IMR-90 (cell line): ENCODE measurements at regions not wholly inside any gene's neighbourhood (a gene's known extent, or its start where the extent isn't known, plus 50 kb on each side); places are given as distances from the start of the nearest gene placed in this dataset.

Source experiments
- ATAC-seq: fragments of 200-7000 bp; cut with Tn5 transposase; 2 replicates; pipeline ENCODE4 v1.9.1; 2020; ENCODE audit warnings: low read depth, mild to moderate bottlenecking, moderate library complexity
- BruUV-seq: library from RNA; stranded (reverse); fragments of 400-500 nt; replicated peaks from 2 replicates; lab custom pipeline; 2021; lab: Mats Ljungman, UMichigan
- CTCF ChIA-PET: fragments of 300-600 bp; formaldehyde crosslinking; extraction: SDS; loops from one replicate; lab custom pipeline; 2021; ENCODE audit warnings: antibody characterized with exemption; lab: Yijun Ruan, JAX
- POLR2A ChIA-PET: fragments of 300-600 bp; sonication (Branson Sonifier 250); formaldehyde crosslinking; loops from one replicate; lab custom pipeline; 2022; ENCODE audit warnings: antibody characterized with exemption; ENCODE audit not compliant: unreplicated experiment; lab: Charles Lee
- DNase-seq: peaks from one replicate; pipeline ENCODE4 v3.0.0; 2013
- H2AFZ ChIP-seq: replicated peaks from 2 replicates; pipeline ENCODE3; 2013; ENCODE audit warnings: low read length, mild to moderate bottlenecking; ENCODE audit not compliant: poor library complexity
- H2AK5ac ChIP-seq: 2 replicates; pipeline ENCODE4 v1.6.1; 2013; ENCODE audit warnings: low read depth, low read length, inconsistent platforms
- H2AK9ac ChIP-seq: replicated peaks from 2 replicates; pipeline ENCODE3; 2013; ENCODE audit warnings: mild to moderate bottlenecking, low read depth, low read length, moderate library complexity; ENCODE audit not compliant: poor library complexity
- H2BK120ac ChIP-seq: 2 replicates; pipeline ENCODE4 v1.6.1; 2013; ENCODE audit warnings: low read depth, low read length, inconsistent platforms
- H2BK15ac ChIP-seq: 3 replicates; pipeline ENCODE4 v1.6.1; 2013; ENCODE audit warnings: low read depth, low read length, inconsistent platforms
- H2BK20ac ChIP-seq: 2 replicates; pipeline ENCODE4 v1.6.1; 2013; ENCODE audit warnings: low read depth, mild to moderate bottlenecking, inconsistent platforms, low read length, moderate library complexity
- H2BK5ac ChIP-seq: 2 replicates; pipeline ENCODE4 v1.6.1; 2013; ENCODE audit warnings: mild to moderate bottlenecking, low read depth, low read length, inconsistent platforms; ENCODE audit not compliant: poor library complexity, severe bottlenecking
- H3K14ac ChIP-seq: replicated peaks from 2 replicates; pipeline ENCODE4 v1.6.1; 2013; ENCODE audit warnings: low read depth, low read length, inconsistent platforms
- H3K18ac ChIP-seq: 2 replicates; pipeline ENCODE4 v1.6.1; 2013; ENCODE audit warnings: low read depth, low read length, control low read depth
- H3K23ac ChIP-seq: 2 replicates; pipeline ENCODE4 v1.6.1; 2013; ENCODE audit warnings: low read depth, low read length, inconsistent platforms
- H3K27ac ChIP-seq: 2 replicates; pipeline ENCODE4 v1.5.1; 2013; ENCODE audit warnings: mild to moderate bottlenecking, control low read depth, low read length; ENCODE audit not compliant: insufficient read depth
- H3K27me3 ChIP-seq: 2 replicates; pipeline ENCODE4 v1.6.1; 2013; ENCODE audit warnings: low read length; ENCODE audit not compliant: control insufficient read depth, insufficient read depth
- H3K36me3 ChIP-seq: 2 replicates; pipeline ENCODE4 v1.6.1; 2013; ENCODE audit warnings: low read length, mixed read lengths; ENCODE audit not compliant: control insufficient read depth, insufficient read depth
- H3K4ac ChIP-seq: 2 replicates; pipeline ENCODE4 v1.6.1; 2013; ENCODE audit warnings: low read depth, low read length, inconsistent platforms
- H3K4me1 ChIP-seq: 2 replicates; pipeline ENCODE4 v1.6.1; 2013; ENCODE audit warnings: low read length, mixed read lengths; ENCODE audit not compliant: control insufficient read depth, insufficient read depth
- H3K4me2 ChIP-seq: 2 replicates; pipeline ENCODE4 v1.6.1; 2013; ENCODE audit warnings: low read depth, mild to moderate bottlenecking, control low read depth, low read length, moderate library complexity
- H3K4me3 ChIP-seq: 2 replicates; pipeline ENCODE4 v1.5.1; 2013; ENCODE audit warnings: low read depth, mild to moderate bottlenecking, control low read depth, low read length, moderate library complexity; ENCODE audit not compliant: insufficient read depth
- H3K56ac ChIP-seq: 2 replicates; pipeline ENCODE4 v1.6.1; 2013; ENCODE audit warnings: low read length, inconsistent platforms; ENCODE audit not compliant: insufficient read depth; ENCODE audit errors: extremely low read depth
- H3K79me1 ChIP-seq, 2 experiments: 2 replicates each; pipeline ENCODE4 v1.6.1; 2013; ENCODE audit warnings: low read length in 2 of 2, inconsistent platforms in 1 of 2, low read depth in 1 of 2
- H3K9ac ChIP-seq: 2 replicates; pipeline ENCODE4 v1.6.1; 2013; ENCODE audit warnings: low read depth, low read length, control low read depth
- H3K9me1 ChIP-seq: 2 replicates; pipeline ENCODE4 v1.6.1; 2013; ENCODE audit warnings: low read length, inconsistent platforms; ENCODE audit not compliant: insufficient read depth
- H3K9me3 ChIP-seq: 2 replicates; pipeline ENCODE4 v1.6.1; 2013; ENCODE audit warnings: low read length; ENCODE audit not compliant: control insufficient read depth, insufficient read depth
- H4K20me1 ChIP-seq: 2 replicates; pipeline ENCODE4 v1.6.1; 2013; ENCODE audit warnings: low read length, inconsistent platforms; ENCODE audit not compliant: insufficient read depth
- H4K5ac ChIP-seq: 2 replicates; pipeline ENCODE4 v1.6.1; 2013; ENCODE audit warnings: mild to moderate bottlenecking, low read depth, low read length, control low read depth
- H4K8ac ChIP-seq, 2 experiments: 2 replicates each; pipeline ENCODE4 v1.6.1; 2013; ENCODE audit warnings: low read depth in 2 of 2, low read length in 2 of 2, control low read depth in 1 of 2, inconsistent platforms in 1 of 2
- H4K91ac ChIP-seq: 2 replicates; pipeline ENCODE4 v1.6.1; 2013; ENCODE audit warnings: low read depth, low read length, inconsistent platforms; ENCODE audit not compliant: insufficient read depth
- CHD1 ChIP-seq: IDR thresholded peaks from 2 replicates; pipeline ENCODE4 v1.6.1; 2012; ENCODE audit warnings: low read depth, low read length, improper control_type of control experiment
- FOS ChIP-seq: fragments of 150-350 bp; IDR thresholded peaks from 2 replicates; pipeline ENCODE4 v1.6.1; 2016; ENCODE audit warnings: low read depth, low read length
- MAFK ChIP-seq: IDR thresholded peaks from 2 replicates; pipeline ENCODE4 v1.6.1; 2012; ENCODE audit warnings: low read depth, low read length, improper control_type of control experiment
- NFE2L2 ChIP-seq: fragments of 150-350 bp; IDR thresholded peaks from 2 replicates; pipeline ENCODE4 v1.6.1; 2016; ENCODE audit warnings: low read depth, mild to moderate bottlenecking, low read length
- RFX5 ChIP-seq: IDR thresholded peaks from 2 replicates; pipeline ENCODE4 v1.8.0; 2012; ENCODE audit warnings: low read depth, mild to moderate bottlenecking, low read length, moderate library complexity
- SMC3 ChIP-seq: fragments of 150-350 bp; IDR thresholded peaks from 2 replicates; pipeline ENCODE4 v1.6.1; 2016; ENCODE audit warnings: low read depth, mild to moderate bottlenecking, antibody characterized with exemption, low read length, moderate library complexity
- WGBS, 2 experiments: methylation state at CpG; one replicate each; pipeline versions ENCODE4 v1.1.5 to v1.1.7; 2013; ENCODE audit warnings: missing lambda C conversion rate in 2 of 2; ENCODE audit not compliant: insufficient read length in 1 of 2; ENCODE audit errors: extremely low coverage in 2 of 2; 5-methylcytosine and 5-hydroxymethylcytosine counted together
- dilution Hi-C: fragments of 300-500 bp; cut with HindIII; formaldehyde crosslinking; loops from one replicate; pipeline ENCODE4 v1.14.3; 2018; ENCODE audit warnings: low sequenced_read_pairs; ENCODE audit not compliant: unreplicated experiment
- in situ Hi-C: fragments of 300-500 bp; cut with MboI; formaldehyde crosslinking; loops from 3 replicates; pipeline ENCODE4 v1.14.3; 2019; ENCODE audit warnings: low sequenced_read_pairs, inconsistent platforms, mixed read lengths
- intact Hi-C: fragments of 100-400 bp; cut with micrococcal nuclease; formaldehyde crosslinking; loops from 2 replicates; pipeline ENCODE4 v1.10.0; 2022
- TF ChIP-seq, protein P1 (sequence below): conservative IDR thresholded peaks from 2 replicates; pipeline ENCODE4 v1.5.1; 2012; ENCODE audit warnings: mild to moderate bottlenecking, low read depth, low read length, improper control_type of control experiment
- TF ChIP-seq, protein P2 (sequence below): fragments of 150-350 bp; IDR thresholded peaks from 2 replicates; pipeline ENCODE4 v1.6.1; 2016; ENCODE audit warnings: low read depth, mild to moderate bottlenecking, low read length, moderate library complexity, borderline replicate concordance

DNA sequence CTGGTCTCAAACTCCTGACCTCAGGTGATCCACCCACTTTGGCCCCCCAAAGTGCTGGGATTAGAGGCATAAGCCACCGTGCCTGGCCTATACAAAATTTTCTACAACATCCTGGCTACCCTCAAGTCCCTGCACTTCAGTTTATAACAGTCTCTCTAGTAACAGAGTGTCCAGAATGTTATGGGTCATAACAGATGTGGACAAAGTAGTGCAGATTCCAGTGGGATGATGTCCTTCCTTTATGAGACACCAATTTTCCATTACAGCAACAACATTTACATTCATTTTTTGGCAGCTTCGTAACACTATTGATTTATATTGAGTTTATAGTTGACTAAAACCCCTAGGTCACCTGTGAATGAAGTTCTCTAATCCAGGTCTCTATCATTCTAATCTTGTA, 429.4 kb upstream of the PTBP2 start:
- Histone ChIP-seq H3K9me3 (no peaks in the 10 kb centered on the region; the same call in 1 of the 2 replicates), H2AK9ac (no peak overlapping the region), H3K27ac (no peak overlapping the region), H2AFZ (no peak overlapping the region), H2AK5ac (no peak overlapping the region), H4K8ac (no peak overlapping the region), H3K18ac (no peak overlapping the region), H3K4ac (no peak overlapping the region), H2BK120ac (no peak overlapping the region), H2BK5ac (no peak overlapping the region), H4K91ac (no peak overlapping the region), H3K79me1 (no peaks in the 10 kb centered on the region), H3K4me1 (no peaks in the 10 kb centered on the region), H3K27me3 (no peaks in the 10 kb centered on the region), H3K36me3 (no peaks in the 10 kb centered on the region), H3K9me1 (no peaks in the 10 kb centered on the region), H2BK20ac (no peak overlapping the region), H3K9ac (no peak overlapping the region), H3K56ac (no peak overlapping the region), H3K4me3 (no peak overlapping the region), H3K4me2 (no peak overlapping the region), H4K5ac (no peak overlapping the region), H2BK15ac (no peak overlapping the region), H3K23ac (no peak overlapping the region), H4K20me1 (no peaks in the 10 kb centered on the region), H3K14ac (no peak overlapping the region)
- ChIA-PET POLR2A (no interaction called here), CTCF (no interaction called here)
- TF ChIP-seq MAFK (no peak), RFX5 (no peak), SMC3 (no peak), CHD1 (no peak), NFE2L2 (no peak), FOS (no peak)
- TF ChIP-seq, protein P1, sequence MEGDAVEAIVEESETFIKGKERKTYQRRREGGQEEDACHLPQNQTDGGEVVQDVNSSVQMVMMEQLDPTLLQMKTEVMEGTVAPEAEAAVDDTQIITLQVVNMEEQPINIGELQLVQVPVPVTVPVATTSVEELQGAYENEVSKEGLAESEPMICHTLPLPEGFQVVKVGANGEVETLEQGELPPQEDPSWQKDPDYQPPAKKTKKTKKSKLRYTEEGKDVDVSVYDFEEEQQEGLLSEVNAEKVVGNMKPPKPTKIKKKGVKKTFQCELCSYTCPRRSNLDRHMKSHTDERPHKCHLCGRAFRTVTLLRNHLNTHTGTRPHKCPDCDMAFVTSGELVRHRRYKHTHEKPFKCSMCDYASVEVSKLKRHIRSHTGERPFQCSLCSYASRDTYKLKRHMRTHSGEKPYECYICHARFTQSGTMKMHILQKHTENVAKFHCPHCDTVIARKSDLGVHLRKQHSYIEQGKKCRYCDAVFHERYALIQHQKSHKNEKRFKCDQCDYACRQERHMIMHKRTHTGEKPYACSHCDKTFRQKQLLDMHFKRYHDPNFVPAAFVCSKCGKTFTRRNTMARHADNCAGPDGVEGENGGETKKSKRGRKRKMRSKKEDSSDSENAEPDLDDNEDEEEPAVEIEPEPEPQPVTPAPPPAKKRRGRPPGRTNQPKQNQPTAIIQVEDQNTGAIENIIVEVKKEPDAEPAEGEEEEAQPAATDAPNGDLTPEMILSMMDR: no peak
- TF ChIP-seq, protein P2, sequence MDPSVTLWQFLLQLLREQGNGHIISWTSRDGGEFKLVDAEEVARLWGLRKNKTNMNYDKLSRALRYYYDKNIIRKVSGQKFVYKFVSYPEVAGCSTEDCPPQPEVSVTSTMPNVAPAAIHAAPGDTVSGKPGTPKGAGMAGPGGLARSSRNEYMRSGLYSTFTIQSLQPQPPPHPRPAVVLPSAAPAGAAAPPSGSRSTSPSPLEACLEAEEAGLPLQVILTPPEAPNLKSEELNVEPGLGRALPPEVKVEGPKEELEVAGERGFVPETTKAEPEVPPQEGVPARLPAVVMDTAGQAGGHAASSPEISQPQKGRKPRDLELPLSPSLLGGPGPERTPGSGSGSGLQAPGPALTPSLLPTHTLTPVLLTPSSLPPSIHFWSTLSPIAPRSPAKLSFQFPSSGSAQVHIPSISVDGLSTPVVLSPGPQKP: no peak
- in situ Hi-C loops: no loop called here
- intact Hi-C loops: no loop called here
- no TSS peak for BruUV-seq
- DNase-seq (peak; percentile 24), ATAC-seq (no peak)
- WGBS, 2 experiments: no CpG with 5 or more reads among the region's 2 CpGs
- dilution Hi-C loops: no loop called here
